BLaER1 treated with 17β-estradiol and CSF1 and Interleukin-3, amounts not matched to agents 10 nM and 100 nM (cell line): ENCODE measurements at regions not wholly inside any gene's neighbourhood (a gene's known extent, or its start where the extent isn't known, plus 50 kb on each side); places are given as distances from the start of the nearest gene placed in this dataset.
"Not testable (repeated sequence)": the region's sequence is repeated elsewhere in the genome, so short reads cannot be mapped to it uniquely, and the experiment has no call there.

Experiments
- H3K27ac ChIP-seq, 11 experiments: shearing (Covaris generic); formaldehyde crosslinking; 2 replicates each; pipeline ENCODE4 v1.8.1; 2022
- H3K27me3 ChIP-seq, 11 experiments: shearing (Covaris generic); formaldehyde crosslinking; 2 replicates each; pipeline ENCODE4 v1.8.1; 2022
- H3K36me3 ChIP-seq, 11 experiments: shearing (Covaris generic); formaldehyde crosslinking; 2 replicates each; pipeline ENCODE4 v1.8.1; 2022
- H3K4me1 ChIP-seq, 10 experiments: shearing (Covaris generic); formaldehyde crosslinking; 2 replicates each; pipeline ENCODE4 v1.8.1; 2022
- H3K4me2 ChIP-seq, 11 experiments: shearing (Covaris generic); formaldehyde crosslinking; 2 replicates each; pipeline ENCODE4 v1.8.1; 2022
- H3K4me3 ChIP-seq, 10 experiments: shearing (Covaris generic); formaldehyde crosslinking; 2 replicates each; pipeline ENCODE4 v1.8.1; 2022
- H3K9ac ChIP-seq, 11 experiments: shearing (Covaris generic); formaldehyde crosslinking; 2 replicates each; pipeline ENCODE4 v1.8.1; 2022
- H3K9me3 ChIP-seq, 11 experiments: shearing (Covaris generic); formaldehyde crosslinking; replicated peaks in 1 of 11; 2 replicates each; pipeline ENCODE4 v1.8.1; 2022
- H4K20me1 ChIP-seq, 11 experiments: shearing (Covaris generic); formaldehyde crosslinking; 2 replicates each; pipeline ENCODE4 v1.8.1; 2022
- Cebpa-rat ChIP-seq, 11 experiments: shearing (Covaris generic); IDR thresholded peaks; 2 replicates each; pipeline ENCODE4 v1.8.1; 2022

DNA sequence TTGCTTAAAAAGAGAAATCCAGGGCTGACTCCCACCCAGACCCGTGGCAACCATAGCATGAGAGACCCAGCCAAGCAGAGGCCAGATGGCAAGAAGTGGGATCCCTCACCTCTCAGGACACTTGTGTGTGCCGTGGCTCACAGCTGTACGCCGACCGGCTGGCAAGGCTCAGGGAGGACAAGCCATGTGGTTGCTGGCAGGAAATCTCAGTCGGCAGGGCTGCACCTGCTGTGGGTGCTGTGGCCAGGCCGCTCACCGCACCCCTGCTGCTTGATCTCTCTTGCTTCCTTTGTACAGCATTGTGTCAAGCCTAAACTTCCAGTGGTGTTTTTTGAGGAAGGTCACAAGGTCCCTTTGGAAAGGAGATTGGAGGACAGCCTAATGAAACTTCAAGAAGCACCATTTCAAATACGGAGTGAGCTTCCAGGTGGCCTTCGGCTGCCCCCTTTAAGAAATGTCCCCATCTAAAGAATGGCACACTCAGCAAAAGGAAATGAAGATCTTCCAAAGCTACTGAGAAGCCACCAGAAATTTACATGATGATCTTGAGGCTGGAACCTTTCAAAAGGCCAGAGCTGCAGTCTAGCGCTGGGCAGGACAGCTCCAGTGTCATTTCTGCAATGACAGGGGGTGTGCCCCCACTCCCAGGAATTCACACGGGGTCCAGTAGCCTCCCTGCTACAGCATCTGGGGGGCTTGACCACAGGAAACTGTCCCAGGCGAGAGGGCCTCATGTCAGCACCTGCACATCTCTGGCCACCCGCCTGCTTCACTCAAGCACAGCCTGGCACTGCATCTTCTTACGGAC is 409.0 kb upstream of the MGMT start:
- H3K27ac ChIP-seq: no peak overlapping the region
- no peaks in the 10 kb centered on the region for H3K36me3 ChIP-seq
- peaks cover 0 to 16% (median 8%) of the 10 kb centered on the region in 11 experiments; a peak in 9 of 22 replicates for H3K27me3 ChIP-seq
- no peak overlapping the region for H3K9ac ChIP-seq
- TF ChIP-seq Cebpa-rat (IDR thresholded peaks at IDR 0.05): no peak
- peak overlapping the region; percentile 35 to 94 (median 78) for H3K4me2 ChIP-seq
- H4K20me1 ChIP-seq: peaks cover 0 to 13% (median 0%) of the 10 kb centered on the region in 11 experiments; a peak in 5 of 22 replicates
- H3K4me3 ChIP-seq: no peak overlapping the region
- H3K4me1 ChIP-seq: peaks cover 17 to 51% (median 40%) of the 10 kb centered on the region in 10 experiments
- H3K9me3 ChIP-seq: no peaks in the 10 kb centered on the region

DNA sequence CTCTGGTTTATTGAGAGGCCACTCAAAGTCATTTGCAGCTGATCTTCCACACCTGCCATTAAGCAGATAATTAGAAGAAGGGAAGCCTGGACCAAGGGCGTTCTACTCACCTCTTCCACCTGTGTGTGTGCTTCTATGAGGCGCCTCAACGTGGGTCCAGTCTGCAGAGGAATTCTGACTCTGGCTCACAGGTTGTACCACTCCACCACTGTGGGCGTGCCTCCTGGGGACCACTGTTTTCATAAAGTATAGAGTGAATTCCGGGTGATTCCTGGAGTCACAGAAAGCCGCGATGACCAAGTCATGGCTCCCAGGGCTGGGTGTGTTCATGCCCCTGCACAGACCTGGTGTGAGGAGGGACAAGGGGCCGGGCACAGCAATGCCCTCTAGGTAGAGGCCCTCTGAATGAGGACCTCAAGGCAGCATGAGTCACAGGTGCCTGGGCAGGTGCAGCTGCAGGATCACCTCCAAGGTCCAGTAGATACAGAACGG is 408.3 kb upstream of the MGMT start:
- TF ChIP-seq Cebpa-rat (IDR thresholded peaks at IDR 0.05): no peak
- H3K36me3 ChIP-seq: no peaks in the 10 kb centered on the region
- no peak overlapping the region for H3K9ac ChIP-seq

DNA sequence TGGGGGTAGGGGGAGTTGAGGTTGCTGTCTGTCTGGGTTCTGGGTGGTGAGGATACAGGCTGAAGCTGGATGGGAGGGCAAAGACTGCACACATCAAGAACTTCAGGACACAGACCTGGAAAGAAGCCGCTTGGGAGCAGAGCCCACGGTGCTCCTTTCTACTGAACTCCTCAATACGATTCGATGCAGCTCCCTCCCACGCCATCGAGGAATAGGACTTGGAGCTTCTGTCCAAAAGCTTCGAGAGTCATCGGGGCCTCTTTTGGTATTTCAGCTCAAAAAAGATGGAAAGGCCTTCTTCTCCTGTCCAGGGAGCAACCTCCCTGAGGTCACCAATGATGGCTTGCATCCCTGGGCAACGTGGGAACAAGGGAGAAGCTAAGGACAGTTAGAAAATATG is 407.1 kb upstream of the MGMT start:
- Histone ChIP-seq H3K27me3 (peaks cover 0 to 16% (median 8%) of the 10 kb centered on the region in 11 experiments; a peak in 9 of 22 replicates), H3K4me3 (no peak overlapping the region), H3K9ac (no peak overlapping the region), H3K9me3 (no peaks in the 10 kb centered on the region), H3K4me1 (peaks cover 17 to 46% (median 40%) of the 10 kb centered on the region in 10 experiments), H3K36me3 (no peaks in the 10 kb centered on the region), H3K4me2 (no peak overlapping the region), H3K27ac (no peak overlapping the region), H4K20me1 (peaks cover 0 to 13% (median 0%) of the 10 kb centered on the region in 11 experiments; a peak in 5 of 22 replicates)
- TF ChIP-seq Cebpa-rat (IDR thresholded peaks at IDR 0.05): no peak

More for the DNA sequence above, 408.3 kb upstream of the MGMT start:
- peaks cover 17 to 51% (median 40%) of the 10 kb centered on the region in 10 experiments for H3K4me1 ChIP-seq
- peaks cover 0 to 16% (median 8%) of the 10 kb centered on the region in 11 experiments; a peak in 9 of 22 replicates for H3K27me3 ChIP-seq
- no peaks in the 10 kb centered on the region for H3K9me3 ChIP-seq
- no peak overlapping the region for H3K4me3 ChIP-seq
- H3K27ac ChIP-seq: no peak overlapping the region
- H3K4me2 ChIP-seq: peak overlapping the region; percentile 35 to 94 (median 78); a peak in 20 of 22 replicates
- peaks cover 0 to 13% (median 0%) of the 10 kb centered on the region in 11 experiments; a peak in 5 of 22 replicates for H4K20me1 ChIP-seq

DNA sequence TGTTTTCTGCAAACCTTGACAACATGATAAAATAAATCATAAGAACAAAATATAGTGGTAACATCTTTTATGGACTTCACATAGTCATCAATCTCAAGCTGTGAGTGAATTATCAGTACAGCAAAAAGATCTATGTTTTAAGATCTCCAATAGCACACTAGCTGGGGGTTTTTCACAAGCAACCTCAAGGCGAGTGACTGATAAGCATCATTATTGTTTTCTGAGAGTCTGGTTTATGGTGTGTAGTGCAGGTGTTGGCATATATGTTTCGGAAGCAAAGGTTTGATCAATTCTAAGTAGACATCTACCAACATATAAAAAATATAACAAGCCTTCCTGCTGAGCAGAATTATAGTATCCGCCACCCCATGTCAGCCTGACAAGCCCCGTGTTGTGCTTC is 403.8 kb upstream of the MGMT start:
- no peak overlapping the region for H3K9ac ChIP-seq
- no peak overlapping the region for H3K4me3 ChIP-seq
- TF ChIP-seq Cebpa-rat (IDR thresholded peaks at IDR 0.05): no peak
- H4K20me1 ChIP-seq: peaks cover 0 to 7% (median 0%) of the 10 kb centered on the region in 11 experiments; a peak in 1 of 22 replicates
- no peak overlapping the region for H3K27ac ChIP-seq
- H3K4me2 ChIP-seq: no peak overlapping the region
- peaks cover 3 to 14% (median 12%) of the 10 kb centered on the region in 10 experiments for H3K4me1 ChIP-seq
- no peaks in the 10 kb centered on the region for H3K36me3 ChIP-seq
- no peaks in the 10 kb centered on the region for H3K9me3 ChIP-seq
- peaks cover 0 to 8% (median 0%) of the 10 kb centered on the region in 11 experiments; a peak in 4 of 22 replicates for H3K27me3 ChIP-seq

DNA sequence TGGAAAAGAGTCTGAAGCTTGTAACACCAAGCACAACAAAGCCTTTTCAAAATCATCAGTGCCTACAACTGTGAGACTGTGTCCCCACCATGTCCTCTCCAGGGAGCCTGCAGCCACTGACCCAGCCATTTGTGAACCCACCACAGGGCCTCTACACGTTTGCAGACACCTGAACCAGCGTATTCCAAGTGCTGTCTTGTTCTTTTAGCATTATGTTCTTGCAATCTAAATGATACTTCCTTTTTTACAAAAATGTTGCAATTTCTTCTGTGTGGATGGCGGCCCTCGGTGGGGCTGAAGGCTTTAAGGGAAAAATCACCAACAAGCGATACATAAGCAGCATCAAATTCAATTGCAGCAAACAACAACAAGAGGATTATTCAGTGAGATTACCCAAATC is 403.2 kb upstream of the MGMT start:
- no peak for TF ChIP-seq Cebpa-rat (IDR thresholded peaks at IDR 0.05)
- H4K20me1 ChIP-seq: 0 out of 22 replicates have a peak, but pooled peaks cover 0 to under 1% (median 0%) of the 10 kb centered on the region in 11 experiments
- no peaks in the 10 kb centered on the region for H3K36me3 ChIP-seq
- no peak overlapping the region for H3K4me2 ChIP-seq
- peaks cover 0 to 8% (median 0%) of the 10 kb centered on the region in 11 experiments; a peak in 3 of 22 replicates for H3K27me3 ChIP-seq
- no peak overlapping the region for H3K9ac ChIP-seq
- H3K4me1 ChIP-seq: peaks cover 0 to 7% (median 5%) of the 10 kb centered on the region in 10 experiments; a peak in 16 of 20 replicates
- H3K4me3 ChIP-seq: no peak overlapping the region
- H3K9me3 ChIP-seq: no peaks in the 10 kb centered on the region
- no peak overlapping the region for H3K27ac ChIP-seq

DNA sequence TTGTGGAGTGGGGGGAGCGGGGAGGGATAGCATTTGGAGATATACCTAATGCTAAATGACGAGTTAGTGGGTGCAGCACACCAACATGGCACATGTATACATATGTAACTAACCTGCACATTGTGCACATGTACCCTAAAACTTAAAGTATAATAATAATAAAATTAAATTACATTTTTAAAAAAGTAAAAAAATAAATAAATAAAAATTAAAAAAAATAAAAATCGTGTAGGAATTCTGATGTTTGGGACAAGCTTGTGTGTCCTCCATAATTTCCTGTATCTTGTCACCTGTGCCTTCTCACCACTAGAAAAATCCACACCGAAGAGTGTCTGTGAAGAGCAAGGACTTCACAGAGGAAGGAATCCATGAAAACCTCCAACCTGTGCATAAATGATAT is 400.5 kb upstream of the MGMT start:
- not testable (repeated sequence) for H3K4me3 ChIP-seq, H3K36me3 ChIP-seq, H3K9ac ChIP-seq, H3K27ac ChIP-seq, H3K4me2 ChIP-seq, H3K27me3 ChIP-seq, H3K4me1 ChIP-seq, H4K20me1 ChIP-seq
- H3K9me3 ChIP-seq: peaks cover 0 to 18% (median 8%) of the 10 kb centered on the region in 11 experiments; a peak in 12 of 22 replicates

DNA sequence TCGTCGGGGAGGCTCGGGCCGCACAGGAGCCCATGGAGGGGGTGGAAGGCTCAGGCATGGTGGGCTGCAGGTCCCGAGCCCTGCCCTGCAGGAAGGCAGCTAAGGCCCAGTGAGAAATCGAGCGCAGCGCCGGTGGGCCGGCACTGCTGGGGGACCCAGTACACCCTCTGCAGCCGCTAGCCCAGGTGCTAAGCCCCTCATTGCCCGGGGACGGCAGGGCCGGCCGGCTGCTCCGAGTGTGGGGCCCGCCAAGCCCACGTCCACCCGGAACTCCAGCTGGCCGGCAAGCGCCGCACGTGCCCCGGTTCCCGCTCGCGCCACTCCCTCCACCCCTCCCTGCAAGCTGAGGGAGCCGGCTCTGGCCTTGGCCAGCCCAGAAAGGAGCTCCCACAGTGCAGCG is 395.6 kb upstream of the MGMT start:
- H3K27ac ChIP-seq, H3K4me3 ChIP-seq, H3K9ac ChIP-seq, H3K27me3 ChIP-seq, H3K4me1 ChIP-seq, H3K4me2 ChIP-seq, H3K36me3 ChIP-seq, H4K20me1 ChIP-seq: not testable (repeated sequence)
- H3K9me3 ChIP-seq: peaks cover 0 to 24% (median 11%) of the 10 kb centered on the region in 11 experiments; a peak in 12 of 22 replicates

DNA sequence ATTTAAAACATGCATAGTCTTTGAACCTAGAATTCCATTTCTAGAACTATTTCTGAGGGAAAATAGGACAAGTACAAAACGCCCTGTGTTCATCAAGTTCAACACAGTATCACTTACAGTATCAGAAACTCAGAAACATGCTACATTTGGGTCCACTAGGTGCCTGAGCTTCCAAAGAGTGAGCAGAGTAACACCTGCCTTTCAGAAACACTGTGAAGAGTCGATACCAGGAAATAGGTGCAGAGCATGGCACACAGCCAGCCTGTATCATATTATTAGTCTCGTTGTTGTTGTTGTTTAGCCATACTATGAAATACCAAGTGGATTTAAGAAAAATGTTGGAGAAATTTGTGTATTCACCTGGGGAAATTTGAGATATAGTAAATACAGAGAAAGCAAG is 392.1 kb upstream of the MGMT start:
- Histone ChIP-seq H3K9ac (no peak overlapping the region), H4K20me1 (no peaks in the 10 kb centered on the region), H3K4me1 (peaks cover 0 to 7% (median 4%) of the 10 kb centered on the region in 10 experiments; a peak in 6 of 20 replicates), H3K9me3 (peaks cover 0 to 23% (median 16%) of the 10 kb centered on the region in 11 experiments; a peak in 17 of 22 replicates), H3K27me3 (no peaks in the 10 kb centered on the region), H3K4me2 (no peak overlapping the region), H3K27ac (no peak overlapping the region), H3K36me3 (no peaks in the 10 kb centered on the region), H3K4me3 (no peak overlapping the region)
- no peak for TF ChIP-seq Cebpa-rat (IDR thresholded peaks at IDR 0.05)

DNA sequence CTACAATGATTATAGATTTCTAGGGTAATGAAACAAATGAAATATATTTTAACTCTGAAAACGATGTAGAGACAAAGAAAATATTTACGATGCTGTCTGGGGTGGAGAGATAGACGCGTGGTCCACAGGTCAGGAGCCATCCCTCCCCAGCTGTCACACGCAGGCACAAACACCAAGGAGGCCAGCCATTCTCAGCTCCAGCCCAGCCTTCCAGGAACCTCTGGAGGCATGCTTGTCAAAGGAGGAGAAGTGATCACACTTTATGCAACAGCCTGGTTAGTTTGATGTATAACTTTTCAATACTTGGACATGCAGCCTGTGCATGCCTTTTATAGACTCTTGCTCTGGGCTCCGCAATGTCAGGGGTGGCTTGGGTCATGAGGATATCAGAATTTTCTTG is 391.5 kb upstream of the MGMT start:
- no peak overlapping the region for H3K4me2 ChIP-seq
- H3K27ac ChIP-seq: no peak overlapping the region
- TF ChIP-seq Cebpa-rat (IDR thresholded peaks at IDR 0.05): no peak
- no peaks in the 10 kb centered on the region for H4K20me1 ChIP-seq
- no peak overlapping the region for H3K9ac ChIP-seq
- peaks cover 0 to 8% (median 4%) of the 10 kb centered on the region in 10 experiments; a peak in 6 of 20 replicates for H3K4me1 ChIP-seq
- no peaks in the 10 kb centered on the region for H3K36me3 ChIP-seq
- peaks cover 2 to 24% (median 17%) of the 10 kb centered on the region in 11 experiments for H3K9me3 ChIP-seq
- H3K4me3 ChIP-seq: no peak overlapping the region
- H3K27me3 ChIP-seq: no peaks in the 10 kb centered on the region
